Astrocyte (in vitro differentiated cells and primary cell): ENCODE measurements at regions not wholly inside any gene's neighbourhood (a gene's known extent, or its start where the extent isn't known, plus 50 kb on each side); places are given as distances from the start of the nearest gene placed in this dataset.

Experiments
- EZH2 ChIP-seq: IDR thresholded peaks from 2 replicates; pipeline ENCODE4 v1.6.1; 2012; ENCODE audit warnings: mild to moderate bottlenecking, low read length, inconsistent platforms; ENCODE audit not compliant: insufficient read depth
- TF ChIP-seq, protein P1 (sequence below): IDR thresholded peaks from 2 replicates; pipeline ENCODE4 v1.5.1; 2011; ENCODE audit warnings: low read depth, mild to moderate bottlenecking, inconsistent platforms, low read length, moderate library complexity; ENCODE audit not compliant: insufficient read depth

- TF ChIP-seq, protein P1, sequence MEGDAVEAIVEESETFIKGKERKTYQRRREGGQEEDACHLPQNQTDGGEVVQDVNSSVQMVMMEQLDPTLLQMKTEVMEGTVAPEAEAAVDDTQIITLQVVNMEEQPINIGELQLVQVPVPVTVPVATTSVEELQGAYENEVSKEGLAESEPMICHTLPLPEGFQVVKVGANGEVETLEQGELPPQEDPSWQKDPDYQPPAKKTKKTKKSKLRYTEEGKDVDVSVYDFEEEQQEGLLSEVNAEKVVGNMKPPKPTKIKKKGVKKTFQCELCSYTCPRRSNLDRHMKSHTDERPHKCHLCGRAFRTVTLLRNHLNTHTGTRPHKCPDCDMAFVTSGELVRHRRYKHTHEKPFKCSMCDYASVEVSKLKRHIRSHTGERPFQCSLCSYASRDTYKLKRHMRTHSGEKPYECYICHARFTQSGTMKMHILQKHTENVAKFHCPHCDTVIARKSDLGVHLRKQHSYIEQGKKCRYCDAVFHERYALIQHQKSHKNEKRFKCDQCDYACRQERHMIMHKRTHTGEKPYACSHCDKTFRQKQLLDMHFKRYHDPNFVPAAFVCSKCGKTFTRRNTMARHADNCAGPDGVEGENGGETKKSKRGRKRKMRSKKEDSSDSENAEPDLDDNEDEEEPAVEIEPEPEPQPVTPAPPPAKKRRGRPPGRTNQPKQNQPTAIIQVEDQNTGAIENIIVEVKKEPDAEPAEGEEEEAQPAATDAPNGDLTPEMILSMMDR, result no peak
- TF ChIP-seq EZH2, result no peak
These were observed 270.0 kb downstream of the DACT1 start for GRCh38 chr14:58907803-58908202.
